GM19043 (cell line): ENCODE measurements at regions not wholly inside any gene's neighbourhood (a gene's known extent, or its start where the extent isn't known, plus 50 kb on each side); places are given as distances from the start of the nearest gene placed in this dataset.
A peak's percentile ranks its signal among the peaks of the same experiment; 100 is the strongest.

Experiments used
- ATAC-seq: cut with Tn5 transposase; IDR thresholded peaks from one replicate; pipeline ENCODE4 v1.9.1; 2021; ENCODE audit warnings: low read depth; ENCODE audit not compliant: unreplicated experiment

DNA sequence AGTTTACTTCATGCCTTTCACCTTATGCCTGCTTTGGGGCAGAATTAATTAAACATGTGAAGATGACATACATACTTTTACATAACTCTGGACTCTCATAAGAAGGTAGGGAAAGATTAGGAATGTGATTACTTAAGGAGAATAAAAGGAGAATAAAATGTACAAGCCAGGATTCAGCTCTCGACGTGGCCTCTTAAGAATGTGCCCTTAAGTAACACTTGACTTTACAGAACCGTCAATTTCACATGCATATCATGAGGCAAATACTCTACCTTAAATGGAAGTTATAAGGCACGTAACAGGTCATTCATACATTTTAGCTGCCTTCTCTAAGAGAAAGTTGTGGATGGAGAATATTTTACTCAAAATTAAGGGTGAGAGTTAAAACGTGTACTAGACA, 263.7 kb upstream of the LMCD1 start:
- ATAC-seq: no peak

DNA sequence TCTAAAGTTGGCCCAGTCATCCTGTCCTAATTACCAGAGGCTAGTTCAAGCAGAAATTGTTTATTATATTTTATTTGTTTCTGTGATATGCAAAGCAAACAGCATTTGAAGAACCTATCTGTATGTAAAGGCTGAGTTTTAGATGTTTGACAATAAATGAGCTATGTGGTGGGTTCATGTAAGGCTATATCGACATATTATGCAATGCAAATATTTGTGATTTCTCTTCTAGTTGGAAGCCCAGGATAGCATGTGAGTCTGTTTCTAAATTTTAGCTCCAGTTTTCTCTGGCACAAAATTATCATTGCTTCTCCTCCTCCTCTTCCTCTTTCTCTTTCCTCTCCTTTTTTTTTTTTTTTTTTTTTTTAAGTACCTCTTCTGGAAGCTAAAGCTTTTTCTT, 263.2 kb upstream of the LMCD1 start:
- ATAC-seq: no peak

DNA sequence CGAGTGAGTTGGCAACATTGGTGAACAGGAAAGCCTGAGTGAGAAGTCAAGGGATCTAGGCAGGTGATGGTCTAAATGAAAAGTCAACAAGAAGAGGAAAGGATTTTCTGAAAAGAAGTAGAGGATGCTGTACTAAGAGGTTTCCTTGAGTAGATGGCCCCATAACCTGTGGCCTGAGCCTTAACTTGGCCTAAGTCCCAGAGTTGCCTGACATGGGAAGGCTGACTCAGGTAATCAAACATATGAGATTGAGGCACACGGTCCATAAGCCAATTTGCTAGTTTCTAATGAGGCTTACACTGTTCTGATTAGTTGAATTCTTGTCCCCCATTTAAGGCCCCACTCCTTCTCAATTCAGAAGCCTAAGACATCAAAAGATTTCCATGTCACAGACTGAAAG, 262.5 kb upstream of the LMCD1 start:
- ATAC-seq: no peak

DNA sequence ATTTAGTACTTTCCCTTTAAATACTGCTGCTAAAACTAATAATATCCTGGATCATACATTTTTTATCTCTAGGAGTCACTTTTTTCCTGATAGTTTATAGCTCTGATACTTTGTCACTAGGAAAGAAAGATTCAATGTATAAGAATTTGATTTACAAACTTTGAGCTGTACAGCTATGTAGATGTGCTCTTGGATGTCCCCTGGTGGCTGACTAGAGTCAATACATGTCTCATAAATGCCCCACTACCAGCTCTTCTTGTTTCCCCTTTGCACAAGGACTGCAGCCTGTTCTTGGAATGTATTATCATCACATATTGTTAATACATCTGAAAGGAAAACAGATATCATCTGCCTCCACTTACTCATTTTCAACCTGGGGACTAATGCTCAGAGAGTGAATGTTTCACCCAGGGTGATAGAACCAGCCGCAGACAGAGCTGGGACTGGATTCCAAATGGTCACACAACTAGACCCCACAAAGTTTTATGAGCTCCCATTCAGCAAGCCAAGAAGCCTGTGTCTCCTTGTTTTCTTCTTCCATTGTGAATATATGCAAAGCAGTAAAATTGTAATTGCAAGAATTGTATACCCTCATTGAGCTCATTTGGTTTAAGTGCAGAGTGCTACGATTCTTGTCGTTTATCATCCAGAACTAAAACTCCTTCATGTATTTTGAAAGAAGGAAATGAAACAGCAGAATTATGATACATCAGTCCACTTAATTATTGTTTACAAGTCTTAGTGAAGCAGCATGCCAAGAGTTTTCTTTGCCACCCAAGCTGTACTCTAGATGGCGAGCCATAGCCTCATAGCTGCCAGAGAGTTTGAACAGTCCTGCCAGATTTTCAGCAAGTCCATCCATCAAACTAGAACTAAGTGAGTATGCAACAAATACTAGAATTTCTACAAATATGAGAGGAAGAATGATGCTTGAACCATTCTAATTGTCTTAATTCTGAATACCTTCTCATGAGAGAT, 261.6 kb upstream of the LMCD1 start:
- ATAC-seq: peak; percentile 86

DNA sequence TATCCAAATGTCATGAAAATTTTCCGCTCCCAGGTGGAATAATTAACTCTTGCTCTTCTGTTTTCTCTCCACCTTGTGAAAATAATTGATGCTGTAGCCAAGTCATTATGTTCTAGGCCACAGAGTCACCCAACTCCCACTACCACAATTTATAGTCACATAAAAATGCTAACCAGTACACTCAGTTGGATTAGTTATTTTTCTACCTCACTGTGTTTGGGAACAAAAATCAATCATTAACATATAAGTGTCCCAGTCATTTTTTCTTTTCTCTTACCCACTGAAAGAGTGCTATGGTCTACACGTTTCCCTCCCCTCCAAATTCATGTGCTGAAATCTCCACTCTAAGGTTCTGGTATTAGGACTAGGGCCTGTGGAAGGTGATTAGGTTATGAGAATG, 255.6 kb upstream of the LMCD1 start:
- no peak for ATAC-seq

DNA sequence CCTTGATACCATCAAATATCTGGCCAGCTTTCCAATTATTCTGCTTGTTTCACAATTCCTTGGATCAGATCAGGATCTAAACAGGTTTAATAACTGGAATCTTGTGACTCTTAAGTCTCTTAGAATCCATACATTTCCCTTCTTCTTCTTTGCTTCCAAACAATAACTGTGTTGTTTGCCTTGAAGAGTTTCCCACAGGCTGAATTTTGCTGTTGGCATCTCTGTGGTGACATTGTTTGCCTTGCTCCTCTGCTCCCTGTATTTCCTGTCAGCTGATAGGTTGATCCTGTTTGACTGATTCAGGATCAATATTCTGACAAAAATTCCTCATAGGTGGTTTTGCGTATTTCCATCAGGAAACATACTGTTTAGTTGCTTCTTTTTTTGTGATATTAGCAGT, 248.4 kb upstream of the LMCD1 start:
- no peak for ATAC-seq

DNA sequence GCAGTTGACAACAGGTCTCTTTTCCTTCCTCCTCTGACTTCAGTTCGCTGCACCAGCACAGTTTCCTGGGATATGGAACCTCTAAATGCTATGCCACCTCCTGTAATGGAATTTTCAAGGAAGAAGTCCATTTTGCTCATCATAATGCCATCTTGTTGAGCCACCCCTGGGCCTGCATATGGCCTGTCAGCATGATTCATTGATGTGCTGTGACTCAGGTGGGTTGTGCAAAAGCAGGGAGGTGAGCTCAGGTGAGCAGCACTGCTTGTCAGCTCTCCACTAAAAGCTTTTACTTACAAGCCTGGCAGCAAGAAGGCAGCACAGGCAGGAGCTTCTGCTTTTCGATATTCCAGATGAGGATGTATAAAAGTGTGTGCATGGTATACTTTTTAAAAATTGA, 247.1 kb upstream of the LMCD1 start:
- no peak for ATAC-seq

DNA sequence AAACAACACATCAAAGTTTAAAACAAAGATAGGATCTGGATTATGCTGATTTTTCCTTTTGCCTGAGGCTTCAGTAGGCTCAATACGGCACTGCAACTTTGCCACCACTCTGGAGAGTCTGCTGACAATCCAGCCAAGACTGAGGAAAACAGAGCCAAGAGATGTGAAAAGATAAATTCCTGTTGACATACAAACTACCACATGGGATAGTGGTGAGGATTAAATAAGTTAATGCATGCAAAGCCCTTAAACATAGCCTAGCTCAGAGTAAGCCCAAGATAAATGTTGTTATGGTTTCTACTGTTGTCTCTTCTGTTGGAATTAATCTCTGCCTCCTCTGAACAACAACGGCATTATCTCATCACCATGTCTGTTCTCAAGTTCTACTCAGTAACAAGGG, 245.9 kb upstream of the LMCD1 start:
- no peak for ATAC-seq

DNA sequence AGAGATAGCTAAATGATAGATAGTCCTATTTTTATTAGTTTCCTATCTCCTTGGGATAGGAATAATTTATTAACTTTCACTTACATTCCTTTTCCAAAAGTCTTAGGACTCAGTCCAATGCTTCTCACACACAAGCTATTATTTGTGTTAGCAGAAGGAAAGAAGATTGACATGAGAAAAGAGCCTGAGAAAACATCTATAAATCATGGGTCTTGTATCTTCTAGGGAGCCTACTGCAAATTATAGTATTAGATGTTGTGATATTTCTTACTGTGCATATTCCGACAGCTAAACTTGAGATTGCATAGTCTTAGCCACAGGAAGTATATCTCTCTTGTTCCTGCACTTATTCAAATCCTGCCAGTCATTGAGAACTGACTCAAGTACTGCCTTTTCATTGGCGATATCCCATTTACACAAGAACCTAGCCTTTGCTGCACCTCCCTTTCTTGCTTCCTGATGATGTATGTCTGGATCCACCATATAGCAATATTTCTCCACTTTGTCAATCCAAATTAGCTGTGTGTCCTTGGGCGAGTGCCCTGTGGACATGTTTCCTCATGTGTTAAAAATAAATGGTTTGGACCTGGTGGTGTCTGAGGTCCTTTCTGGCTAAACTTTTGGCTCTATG, 245.1 kb upstream of the LMCD1 start:
- no peak for ATAC-seq

DNA sequence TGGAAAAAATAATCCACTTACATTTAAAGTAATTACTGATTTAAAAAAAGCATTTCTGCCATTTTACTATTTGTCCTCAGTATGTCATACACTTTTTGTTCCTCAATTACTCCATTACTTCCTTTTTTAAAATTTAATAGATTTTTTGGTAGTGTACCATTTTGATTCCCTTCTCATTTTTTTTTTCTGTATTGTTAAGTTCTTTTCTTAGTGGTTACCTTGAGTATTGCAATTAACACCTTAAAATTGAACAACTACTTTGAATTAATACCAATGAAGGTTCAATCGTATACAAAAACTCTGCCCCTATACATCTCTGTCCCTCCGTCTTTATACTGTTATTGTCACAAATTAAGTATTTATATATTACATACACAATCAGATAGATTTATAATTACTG, 240.6 kb upstream of the LMCD1 start:
- ATAC-seq: no peak

DNA sequence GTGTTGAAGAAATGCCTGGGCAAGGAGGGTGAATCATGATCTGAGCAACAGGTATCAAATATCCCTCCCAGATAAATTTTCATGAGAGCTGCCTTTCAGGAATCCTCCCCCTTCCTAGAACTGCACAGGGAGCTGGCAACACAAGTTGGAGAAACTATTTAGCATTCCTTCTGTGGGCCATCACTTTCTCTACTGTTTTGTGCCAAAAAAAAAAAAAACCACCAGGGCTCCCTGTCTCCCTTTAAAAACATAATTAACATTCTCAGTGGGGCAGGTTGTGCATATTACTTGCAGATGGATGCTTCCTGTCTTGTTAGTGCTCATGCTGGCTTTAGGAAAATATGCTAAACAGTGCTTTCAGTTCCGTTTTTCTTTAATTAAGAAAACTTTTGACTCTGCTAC, 234.9 kb upstream of the LMCD1 start:
- no peak for ATAC-seq

DNA sequence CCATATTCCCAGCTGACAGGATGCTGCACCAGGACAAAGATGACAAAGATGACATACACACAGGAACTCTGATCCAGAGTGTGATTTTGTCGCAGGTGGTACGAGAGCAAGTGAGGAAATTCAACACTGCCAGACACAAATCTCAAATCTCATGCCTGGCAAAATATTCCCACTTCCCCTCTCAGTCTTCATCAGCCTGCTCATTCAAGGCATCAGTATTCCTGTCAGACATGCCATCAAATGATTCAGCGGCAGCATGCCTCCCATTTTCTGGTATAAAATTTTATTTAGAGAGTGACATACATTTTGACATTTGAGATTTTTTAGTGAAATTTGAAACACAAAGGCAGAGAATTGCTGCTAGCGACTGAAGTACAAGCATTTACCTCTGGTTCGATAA, 228.1 kb upstream of the LMCD1 start:
- no peak for ATAC-seq

DNA sequence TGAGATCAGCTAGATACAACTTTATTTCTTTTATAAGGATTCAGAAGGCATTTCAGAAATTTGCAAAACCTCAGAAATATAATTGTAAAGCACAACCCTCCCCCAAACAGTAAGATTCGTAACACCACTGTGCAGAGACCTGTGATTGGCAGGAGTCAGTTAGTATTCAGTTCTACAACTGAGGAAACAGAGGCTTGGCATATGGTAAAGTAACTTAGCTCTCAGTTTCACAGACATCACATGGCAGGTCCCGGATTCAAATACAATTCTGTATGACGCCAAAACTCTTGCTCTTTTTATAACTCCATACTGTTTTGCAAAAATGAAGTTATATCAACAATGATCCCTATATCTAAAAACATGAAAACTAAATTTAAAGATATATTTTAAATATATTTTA, 225.6 kb upstream of the LMCD1 start:
- ATAC-seq: no peak

DNA sequence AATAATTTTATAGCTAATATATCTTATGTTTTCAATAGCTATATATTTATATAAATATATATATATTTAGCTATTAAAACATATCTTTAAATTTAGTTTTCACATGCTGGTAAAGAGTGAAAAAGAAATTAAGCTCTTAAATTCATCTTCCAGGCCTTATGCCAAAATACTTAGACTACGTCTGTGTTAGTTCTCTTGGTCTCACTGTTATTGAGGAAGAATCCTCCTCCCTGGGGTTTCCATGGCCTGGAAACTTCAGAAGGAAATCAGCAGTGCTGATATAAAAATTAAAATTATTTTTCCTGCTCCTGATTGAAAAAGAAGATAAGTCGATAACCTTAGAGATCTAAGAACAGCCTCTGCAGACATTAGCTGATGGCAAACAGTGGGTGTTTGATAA, 225.1 kb upstream of the LMCD1 start:
- no peak for ATAC-seq

DNA sequence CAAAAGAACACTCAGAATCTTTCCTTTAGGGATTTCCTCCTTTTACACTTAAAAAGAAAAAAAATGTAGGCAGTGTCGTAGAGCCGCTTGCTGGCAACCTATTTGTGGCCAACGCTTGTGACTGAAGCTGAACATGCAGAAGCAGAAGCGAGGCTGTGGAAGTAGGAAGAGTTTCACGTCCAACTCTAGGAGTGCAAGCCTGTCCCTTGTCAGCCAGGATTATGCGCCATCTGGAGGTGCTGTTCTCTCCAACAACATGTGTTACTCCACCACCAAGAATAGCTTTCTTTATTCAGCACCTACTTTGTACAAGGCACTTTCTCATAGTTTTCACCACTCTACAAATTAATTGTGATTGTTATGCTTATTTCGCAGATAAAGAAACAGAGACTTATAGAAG, 223.2 kb upstream of the LMCD1 start:
- ATAC-seq: no peak

DNA sequence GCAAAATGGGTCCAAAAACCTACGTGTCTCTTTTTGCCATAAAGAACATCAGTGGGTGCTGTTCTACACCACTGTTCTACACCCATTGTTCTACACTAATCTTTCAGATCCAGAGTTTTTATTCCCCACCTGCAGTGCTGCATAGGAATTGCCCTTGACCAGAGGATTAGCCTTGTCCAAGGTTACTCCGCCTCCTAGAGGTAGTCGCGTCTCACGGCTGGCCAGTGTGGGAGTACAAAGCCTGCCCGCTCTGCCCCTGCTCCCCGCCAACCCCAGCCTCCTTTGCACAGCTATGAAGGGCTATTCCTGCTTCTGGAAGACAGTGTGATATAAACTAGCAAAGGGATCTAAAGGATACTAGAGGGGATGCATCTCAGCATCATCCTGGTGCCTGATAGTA, 222.1 kb upstream of the LMCD1 start:
- no peak for ATAC-seq

DNA sequence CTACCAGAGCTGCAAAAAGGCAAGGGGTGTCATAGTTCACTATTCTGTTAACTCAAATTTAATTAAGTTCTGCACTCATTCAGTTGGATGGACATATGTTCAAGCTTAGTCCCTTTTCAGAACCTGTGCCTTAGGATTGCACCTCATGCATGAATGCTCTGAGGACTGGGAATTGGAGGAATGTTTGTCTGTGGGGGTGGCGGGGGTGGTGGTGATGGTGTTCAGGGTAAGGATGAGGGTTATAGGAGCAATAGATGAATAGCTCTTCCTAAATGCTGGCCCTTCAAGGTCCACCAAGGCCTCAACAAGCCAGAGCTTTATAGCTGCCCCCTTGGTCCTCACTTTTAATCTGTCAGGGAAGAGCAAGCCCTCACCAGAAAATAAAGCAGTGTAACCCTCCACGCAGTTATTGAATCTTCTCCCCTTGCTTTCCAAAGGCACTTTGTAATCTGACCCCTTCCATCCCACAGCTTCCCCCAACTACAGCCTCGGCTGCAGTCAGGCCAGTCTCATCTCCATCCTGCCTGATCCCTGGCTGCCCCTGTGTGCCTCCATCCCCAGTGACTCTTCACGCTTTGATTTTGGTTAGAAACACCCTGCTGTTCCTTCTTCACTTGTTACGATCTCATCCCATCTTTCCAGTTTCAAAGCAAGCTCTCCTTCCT, 221.6 kb upstream of the LMCD1 start:
- ATAC-seq: no peak

DNA sequence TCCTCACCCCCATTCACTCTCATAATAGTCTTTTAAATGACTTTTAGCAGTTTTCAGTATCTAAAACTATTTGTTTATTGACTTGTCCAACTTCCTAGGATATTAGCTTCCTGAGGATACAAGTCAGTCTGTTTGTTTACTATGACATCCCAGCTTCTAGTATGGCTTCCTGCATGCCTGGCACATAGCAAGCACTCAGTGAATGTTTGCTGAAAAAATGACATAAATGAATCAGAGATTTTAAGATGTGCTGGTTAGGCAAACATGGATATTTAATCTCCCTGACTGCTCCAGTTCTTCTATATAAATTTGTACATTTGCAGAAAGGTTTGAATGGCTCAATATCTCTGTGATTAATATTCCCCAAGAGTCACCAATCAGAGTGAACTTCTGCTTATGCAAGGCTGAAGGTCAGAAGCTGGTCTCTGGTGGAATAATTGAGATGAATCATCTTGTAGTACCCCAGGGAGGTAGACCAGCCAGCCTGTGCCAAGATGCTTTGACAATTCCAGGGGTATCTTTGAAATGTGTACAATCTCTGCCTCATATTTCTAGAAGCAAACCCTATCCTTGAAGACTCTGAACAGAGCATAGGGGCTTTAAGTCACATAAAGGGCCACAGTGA, 219.0 kb upstream of the LMCD1 start:
- no peak for ATAC-seq

DNA sequence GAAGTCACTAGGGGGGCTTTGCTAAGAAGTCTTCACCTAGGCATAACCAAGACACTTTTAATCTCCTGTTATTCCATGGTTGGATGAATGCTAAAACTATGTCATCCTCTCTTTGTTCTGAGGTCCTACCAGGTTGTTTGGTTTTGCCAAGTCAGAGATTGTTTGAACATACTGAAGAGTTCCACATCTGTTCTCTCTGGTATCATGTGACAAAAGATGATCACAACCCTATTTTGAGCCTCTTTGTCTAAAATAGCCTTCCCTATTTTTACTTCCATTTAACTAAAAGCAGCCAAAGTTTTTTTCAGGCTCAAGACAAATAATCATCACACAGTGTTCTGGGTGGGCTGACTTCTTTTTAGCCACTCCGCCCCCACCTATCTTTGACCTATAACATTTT, 218.4 kb upstream of the LMCD1 start:
- ATAC-seq: no peak

DNA sequence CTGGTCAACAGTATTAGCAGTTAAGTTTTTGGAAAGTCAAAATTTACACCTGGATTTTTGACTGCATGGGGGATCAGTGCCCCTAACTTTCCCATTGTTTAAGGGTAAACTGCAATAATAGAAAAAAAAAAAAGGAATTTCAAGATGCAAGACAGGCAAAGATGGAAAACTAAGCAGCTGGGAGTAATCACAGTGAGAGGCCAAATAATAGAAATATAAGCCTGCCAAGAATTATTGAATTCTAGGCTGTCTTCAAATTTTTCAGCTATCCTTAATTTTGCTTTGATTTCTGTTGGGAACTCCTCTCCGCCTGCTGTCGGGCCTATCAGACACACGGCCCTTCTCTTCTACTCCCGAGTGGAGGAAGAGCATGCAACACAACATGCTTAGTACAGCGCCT, 215.5 kb upstream of the LMCD1 start:
- ATAC-seq: no peak

DNA sequence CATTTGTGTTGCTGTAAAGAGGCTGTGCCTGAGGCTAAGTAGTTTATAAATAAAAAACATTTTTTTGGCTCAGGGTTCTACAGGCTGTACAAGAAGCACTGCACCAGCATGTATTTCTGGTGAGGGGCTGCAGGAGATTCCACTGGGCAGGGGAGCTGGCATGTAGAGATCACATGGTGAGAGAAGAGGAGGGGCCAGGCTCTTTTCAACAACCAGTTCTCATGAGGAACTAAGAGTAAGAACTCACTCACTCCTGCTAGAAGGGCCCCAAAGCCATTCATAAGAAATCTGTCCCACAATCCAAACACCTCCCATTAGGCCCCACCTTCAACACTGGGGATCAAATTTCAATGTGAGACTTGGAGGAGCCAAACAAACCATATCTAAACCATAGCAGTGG, 214.9 kb upstream of the LMCD1 start:
- no peak for ATAC-seq
